Stimulated activated CD8-positive, alpha-beta memory T cell treated with anti-CD3 and anti-CD28 coated beads, Interleukin-2, amount 100 ng/mL, for 48 hours (primary cell): ENCODE measurements at regions not wholly inside any gene's neighbourhood (a gene's known extent, or its start where the extent isn't known, plus 50 kb on each side); places are given as distances from the start of the nearest gene placed in this dataset.
"Not testable (repeated sequence)": the region's sequence is repeated elsewhere in the genome, so short reads cannot be mapped to it uniquely, and the experiment has no call there.

Source experiments
- DNase-seq, 2 donors: peaks; one replicate each; pipeline ENCODE4 v3.0.0-alpha.2; 2020; ENCODE audit warnings: low read depth in 2 of 2

DNA sequence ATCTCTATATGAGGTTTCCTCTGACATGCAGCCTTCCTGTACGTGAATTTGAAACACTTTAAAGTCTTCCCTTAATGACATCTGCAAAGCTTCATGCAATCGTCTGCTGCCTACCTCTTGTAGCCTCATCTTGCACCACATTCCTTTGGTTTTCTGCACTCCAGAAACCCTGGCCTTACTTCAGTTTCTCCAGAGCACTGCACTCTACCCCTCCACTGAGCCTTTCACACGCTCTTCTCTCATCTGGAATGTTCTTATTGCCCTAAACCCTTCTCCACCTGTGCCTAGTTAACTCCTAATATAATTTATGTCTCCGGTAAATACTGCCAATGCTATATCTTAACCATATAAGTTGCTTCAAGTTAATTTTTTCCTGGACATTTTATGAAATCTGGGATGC lies 168.8 kb upstream of the SLC27A6 start:
- no peak for DNase-seq

DNA sequence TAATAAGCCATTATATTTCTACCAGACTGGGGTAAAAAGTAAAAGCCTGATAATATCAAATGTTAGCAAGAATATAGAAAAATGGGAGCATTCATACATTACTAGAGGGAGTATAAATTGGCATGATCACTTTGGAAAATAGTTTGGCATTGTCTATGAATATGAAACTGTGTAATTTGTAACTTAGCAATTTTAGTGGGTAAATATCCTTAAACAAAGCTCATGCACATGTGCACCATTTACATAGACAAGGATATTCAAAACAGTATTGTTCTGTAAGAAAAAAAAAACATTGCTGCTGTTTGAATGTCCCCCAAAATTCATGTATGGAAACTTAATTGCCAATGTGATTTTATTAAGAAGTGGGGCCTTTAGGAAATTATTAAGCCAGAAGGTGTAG lies 166.4 kb upstream of the SLC27A6 start:
- no peak for DNase-seq

DNA sequence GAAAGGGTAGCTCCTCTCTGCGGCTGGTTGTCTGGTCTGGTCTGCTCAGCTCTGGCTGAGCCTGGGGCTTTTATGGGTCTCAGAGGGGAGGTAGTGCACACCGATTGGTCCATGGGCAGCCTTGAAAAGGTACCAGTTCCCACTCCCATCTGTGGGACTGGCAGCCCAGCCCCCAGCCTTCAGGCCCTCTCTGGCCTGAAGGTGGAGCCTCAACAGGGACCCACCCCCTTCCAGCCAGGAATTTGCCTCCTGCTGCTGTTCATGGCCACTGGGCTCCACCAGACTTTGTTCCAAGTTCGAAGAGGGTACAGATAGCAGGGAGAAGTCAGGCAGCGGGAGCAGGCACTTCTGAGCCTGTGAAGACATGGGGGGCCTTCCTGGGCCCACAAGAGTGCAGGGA lies 165.3 kb upstream of the SLC27A6 start:
- no peak for DNase-seq

DNA sequence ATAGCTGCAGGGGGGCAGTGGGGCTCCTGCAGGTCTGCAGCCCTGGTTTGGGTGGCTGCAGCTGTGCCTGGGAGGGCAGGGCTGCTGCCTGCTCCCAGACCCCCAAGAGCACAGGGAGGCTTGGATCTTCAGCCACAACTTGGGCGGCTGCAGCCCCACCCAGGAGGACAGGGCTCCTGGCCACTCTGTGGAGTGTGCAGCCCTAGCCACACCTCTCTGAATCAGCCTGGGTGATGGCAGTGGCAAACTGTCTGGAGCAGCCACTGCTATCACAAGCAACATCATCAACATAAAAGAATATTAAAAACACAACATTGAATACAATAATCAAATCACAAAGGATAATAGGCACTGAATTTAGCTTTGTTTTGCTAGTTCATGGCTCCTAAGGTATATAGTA lies 164.9 kb upstream of the SLC27A6 start:
- no peak for DNase-seq

DNA sequence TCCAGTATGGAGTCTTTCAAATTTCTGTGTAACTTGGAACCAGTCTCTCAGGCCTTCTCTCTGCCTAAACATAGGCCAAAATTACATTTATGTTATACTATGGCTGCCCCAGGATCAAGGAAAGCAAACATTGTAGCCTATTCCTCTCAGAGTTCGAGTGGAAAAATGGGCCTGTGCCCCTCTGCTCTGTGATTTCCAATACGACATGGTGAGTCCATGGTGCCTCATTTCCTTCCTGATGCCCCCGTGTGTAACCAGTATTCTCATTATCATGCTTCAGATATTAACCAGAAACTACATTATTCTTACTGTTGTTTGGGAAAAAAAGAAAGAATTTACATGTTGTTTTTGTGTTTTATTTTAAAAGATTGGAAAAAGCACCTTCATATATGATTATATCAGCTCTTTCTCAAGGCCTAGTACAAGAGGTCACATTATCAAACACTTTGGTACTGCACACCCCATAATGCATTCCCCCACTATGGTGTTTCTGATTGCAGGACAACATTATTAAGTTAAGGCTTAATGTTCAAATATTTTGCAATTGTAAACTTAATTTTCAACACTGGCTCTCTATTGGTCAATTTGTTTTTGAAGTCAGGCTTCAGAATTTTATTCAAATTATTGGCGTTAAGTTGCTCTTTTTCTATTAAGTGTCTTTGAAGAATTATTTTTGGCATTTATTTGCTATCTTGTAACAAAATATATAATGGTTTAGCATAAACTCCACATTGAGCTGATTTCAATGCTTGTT lies 151.8 kb upstream of the SLC27A6 start:
- DNase-seq, result no peak

DNA sequence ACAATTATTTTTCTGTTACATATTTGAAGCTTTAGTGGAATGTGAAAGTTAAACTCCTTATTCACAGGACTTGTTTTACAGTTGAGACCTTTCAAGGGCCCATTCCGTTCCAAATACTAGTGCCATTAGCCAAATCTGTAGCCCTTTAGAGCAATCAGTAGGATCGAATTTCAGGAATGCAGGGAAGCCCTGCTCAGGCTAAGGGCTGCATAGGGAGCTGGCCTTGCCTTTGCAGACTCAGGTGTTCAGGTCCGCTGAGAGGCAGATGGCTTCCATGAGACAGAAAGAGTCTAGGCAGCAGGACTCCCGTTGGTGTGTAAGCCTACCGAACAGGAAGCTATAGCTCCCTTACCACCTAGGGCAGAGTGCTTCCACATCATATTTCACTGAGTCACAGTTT lies 150.1 kb upstream of the SLC27A6 start:
- DNase-seq, result no peak

DNA sequence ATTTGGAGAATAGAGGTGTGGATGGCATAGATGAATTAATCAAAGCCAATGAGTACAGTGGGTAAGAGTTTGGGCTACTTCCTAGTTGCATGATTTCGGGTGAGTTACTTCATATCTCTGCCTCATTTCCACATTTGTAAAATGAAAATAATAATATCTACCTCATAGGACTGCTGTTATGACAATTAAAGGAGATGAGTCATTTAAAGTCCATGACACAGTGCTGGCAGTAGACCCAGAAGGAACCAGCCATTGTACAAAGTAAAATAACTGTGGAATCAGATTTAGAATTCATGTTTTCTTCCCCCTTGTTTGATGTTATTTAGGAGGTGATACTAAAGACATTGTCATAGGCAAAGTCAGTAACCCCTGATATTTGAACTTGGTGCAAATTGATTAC lies 139.5 kb upstream of the SLC27A6 start:
- DNase-seq, result no peak

DNA sequence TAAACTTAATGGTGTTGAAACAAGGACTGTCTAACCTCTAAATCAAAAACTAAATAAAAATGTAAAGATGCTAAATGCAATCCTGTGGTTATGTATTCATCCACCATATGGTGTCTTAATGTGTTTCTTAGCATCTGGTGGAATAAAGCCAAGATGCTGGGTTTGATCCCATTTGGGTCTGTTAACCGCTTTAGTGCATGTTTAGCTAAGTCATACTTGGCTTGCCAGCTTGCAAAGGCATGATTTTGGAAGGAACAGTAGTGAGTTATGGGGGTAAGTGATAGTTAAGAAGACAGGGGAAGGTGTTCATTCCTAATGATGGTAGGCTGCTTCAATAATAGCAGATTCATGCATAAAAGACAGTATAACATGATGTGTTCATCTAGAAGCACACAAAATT lies 139.0 kb upstream of the SLC27A6 start:
- no peak for DNase-seq

DNA sequence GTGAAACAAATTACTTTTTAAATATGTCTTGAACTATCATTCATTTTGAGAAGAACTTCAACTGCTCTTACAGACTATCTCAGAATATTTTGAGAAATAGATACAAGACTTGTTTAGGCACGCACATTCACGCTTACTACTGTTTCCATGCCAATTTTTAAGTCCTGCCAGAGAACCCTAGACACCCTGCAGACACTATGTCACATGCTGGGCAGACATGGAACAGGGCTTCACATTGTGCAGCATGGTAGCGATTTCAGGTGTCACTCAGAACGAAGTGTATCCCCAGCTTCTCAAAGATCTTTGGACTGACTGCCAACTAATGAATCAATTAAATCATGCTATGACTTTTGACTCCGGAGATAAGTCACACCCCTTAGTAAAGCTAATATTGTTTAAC lies 128.7 kb upstream of the SLC27A6 start:
- no peak for DNase-seq

DNA sequence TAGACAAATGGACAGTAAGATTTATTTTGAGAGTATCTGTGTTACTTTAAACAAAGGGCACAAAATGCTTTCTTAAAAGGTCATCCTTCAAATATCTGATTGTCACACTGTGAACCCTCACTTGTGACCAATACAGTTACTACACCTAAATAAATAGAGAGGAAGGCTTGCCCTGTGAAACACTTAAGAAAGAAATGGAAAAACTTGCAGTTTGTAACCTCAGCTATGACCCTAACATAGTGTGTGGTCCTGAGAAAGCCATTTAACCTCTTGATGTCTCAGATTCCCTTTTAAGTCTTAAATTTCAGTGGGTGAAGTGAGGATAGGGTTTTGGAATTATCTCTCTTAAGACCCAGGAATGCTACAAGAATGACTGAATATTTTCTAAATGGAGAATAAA lies 126.7 kb upstream of the SLC27A6 start:
- no peak for DNase-seq

DNA sequence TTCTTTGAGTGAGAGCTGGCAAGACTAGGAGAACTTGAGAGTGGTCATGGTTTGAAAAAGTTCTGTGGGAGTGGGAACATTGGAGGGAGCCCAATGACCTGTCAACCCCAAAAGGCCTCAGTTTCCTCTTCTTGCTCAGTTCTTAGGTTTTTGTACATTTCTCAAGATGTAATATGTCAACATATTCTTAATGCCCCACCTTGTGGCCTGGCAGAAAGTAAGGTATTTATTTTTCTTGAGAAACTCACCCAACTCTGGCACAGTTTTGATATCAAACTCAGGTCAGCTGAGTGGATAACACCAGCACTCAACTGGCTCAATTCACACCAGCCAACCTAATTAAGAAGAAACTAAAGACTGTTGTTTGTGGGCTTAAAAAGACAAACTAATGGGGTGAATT lies 123.0 kb upstream of the SLC27A6 start:
- no peak for DNase-seq

DNA sequence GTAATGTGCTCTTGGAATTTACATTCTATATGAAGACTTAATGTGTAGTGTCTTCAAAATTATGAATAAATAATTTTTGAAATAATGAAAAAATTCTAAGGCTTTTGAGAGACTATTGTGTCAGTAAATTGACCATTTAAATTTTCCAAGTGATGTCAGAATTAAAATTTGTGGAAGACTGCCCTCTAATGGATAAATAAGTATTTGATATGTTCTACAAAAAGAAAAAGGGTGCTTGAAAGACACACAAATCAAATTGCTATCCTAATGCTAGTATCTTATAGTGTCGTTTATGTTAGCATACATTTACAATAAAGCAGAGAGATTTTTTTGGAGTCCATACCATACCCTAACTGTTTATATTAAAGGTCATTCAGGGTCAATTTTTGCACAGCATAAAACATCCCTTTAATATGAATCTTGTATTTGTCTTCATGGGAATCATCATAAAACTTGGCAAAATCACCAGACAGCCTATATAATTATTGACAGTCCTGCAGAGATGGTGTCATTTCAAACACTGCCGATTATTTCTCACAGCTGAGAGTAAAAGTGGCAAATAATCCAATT lies 120.8 kb upstream of the SLC27A6 start:
- DNase-seq, result no peak

DNA sequence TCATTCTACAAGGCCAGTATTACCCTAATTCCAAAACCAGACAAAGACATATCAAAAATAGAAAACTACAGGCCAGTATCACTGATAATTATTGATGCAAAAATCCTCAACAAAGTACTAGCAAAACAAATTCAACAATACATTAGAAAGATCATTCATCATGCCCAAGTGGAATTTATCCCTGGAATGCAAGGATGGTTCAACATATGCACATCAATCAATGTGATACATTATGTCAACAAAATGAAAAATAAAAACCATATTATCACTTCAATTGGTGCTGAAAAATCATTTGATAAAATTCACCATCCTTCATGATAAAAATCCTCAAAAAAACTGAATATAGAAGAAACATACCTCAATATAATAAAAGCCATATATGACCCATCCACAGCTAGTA lies 115.2 kb upstream of the SLC27A6 start:
- no peak for DNase-seq

DNA sequence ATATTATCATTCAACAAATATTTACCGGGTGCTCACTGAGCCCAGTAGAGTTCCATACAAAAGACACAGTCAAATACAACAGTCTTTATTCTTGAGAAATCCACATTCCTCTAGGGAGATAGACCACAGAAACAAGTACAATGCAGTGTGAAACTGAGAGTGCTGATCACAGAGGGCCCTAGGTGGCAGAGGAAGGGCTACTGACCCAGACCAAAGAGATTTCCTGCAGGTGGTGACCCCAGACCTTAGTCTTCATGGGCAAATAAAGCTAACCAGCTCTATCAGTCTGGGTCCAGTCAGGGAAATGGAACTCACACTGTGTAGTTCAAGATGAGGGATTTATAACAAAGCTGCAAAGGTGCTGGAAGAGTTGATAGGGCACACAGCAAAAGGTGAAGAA lies 110.4 kb upstream of the SLC27A6 start:
- no peak for DNase-seq

DNA sequence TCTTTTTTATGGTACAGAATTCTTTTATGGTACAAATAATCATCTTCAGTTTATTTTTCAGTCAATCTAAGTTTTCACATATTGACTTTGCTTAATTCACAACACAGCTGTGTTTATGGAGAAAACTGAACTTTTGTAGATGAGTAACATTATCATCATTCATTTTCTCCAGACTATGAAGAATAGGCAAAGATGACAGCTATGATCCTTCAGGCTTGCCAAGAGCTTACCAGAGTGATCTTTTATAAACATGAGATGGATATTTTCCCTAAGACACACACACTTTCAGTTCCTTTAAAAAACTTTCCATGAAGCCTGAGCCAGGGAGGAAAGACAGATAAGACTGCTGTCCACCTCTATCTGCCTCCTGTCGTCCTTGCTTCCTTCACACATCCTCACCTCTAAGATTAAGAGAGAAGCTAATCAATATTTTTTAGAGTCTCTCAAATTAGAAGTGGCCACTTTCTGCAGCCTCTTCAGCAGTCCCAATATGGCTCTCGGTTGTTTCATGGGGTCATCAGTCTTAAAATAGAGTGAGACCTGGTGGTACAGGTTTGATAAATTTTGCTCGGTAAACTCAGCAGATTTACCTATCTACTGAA lies 108.1 kb upstream of the SLC27A6 start:
- DNase-seq, result no peak

DNA sequence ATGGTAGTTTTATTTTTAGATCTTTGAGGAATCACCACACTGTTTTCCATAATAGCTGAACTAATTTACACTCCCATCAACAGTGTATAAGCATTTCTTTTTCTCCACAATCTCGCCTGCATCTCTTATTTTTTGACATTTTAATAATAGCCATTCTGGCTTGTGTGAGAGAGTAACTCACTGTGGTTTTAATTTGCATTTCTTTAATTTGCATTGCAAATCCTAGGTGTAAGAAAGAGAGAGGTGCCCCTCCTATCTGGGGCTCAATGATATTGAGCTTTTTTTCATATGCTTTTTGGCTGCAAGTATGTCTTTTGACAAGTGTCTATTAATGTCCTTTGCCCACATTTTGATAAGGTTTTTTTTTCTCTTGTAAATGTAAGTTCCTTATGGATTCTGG lies 106.3 kb upstream of the SLC27A6 start:
- no peak for DNase-seq

DNA sequence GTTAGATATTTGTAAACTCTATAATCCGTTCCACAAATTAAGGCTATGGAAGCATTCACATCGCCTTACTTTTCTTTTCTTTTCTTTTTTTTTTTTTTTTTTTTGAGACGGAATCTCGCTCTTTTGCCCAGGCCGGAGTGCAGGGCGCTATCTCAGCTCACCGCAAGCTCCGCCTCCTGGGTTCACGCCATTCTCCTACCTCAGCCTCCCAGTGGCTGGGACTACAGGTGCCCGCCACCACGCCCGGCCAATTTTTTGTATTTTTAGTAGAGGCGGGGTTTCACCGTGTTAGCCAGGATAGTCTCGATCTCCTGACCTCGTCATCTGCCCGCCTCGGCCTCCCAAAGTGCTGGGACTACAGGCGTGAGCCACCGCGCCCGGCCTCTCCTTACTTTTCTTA lies 104.1 kb upstream of the SLC27A6 start:
- not testable (repeated sequence) for DNase-seq

DNA sequence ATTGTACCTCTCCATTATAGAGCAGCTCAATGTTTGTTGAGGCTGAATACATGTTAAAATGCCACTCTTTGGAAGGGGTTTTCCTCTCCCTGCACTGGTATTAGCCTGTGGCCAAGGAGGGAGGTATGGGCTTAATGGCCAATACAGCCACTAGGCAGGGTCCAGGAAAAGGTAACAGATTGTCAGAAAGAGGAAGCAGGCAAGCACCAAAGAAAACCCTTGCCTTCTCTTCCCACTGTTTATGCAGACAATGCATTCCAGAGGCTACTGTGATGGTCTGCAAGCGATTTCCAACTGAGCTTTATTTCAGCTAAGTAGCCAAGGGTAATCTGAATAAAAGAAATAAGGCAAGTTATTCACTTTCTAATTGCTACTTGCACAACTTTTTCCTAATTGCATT lies 95.3 kb upstream of the SLC27A6 start:
- no peak for DNase-seq

DNA sequence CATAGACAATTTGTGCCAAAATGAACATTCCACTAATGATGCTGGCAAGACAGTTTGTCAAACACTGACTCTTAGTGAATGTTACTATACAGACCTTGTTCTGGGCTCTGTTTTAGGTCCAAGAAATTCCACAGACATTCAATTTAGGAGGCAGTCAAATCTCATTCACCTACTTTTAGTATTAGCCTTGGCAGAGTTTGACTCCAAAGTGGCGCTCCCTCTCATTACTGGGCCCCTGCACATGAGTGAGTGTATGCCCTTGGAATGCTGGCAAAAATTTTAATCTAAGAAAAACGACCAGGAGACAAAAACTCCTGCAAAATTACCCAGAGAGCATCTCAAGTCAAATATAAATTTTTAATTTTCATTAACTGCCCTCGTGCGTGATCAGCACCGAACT lies 94.9 kb upstream of the SLC27A6 start:
- no peak for DNase-seq

DNA sequence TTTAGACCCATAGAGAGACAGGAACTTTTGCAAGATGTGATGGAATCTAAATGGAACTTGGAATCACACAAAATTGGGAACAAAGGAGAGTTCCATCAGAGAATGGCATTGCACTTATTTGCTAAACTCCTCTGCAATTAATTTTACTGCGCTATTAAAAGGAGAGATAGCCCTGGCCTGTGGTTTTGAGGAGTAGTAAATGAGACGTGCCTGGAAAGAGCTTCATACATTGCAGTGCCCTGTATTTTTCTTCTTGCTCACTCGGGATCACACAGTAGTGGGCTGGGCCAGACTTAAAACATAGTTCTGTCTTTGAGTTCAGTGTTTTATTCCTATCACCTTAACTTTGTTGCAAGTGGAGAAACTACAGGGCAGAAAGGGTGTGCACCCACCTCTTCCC lies 94.4 kb upstream of the SLC27A6 start:
- DNase-seq, result no peak

DNA sequence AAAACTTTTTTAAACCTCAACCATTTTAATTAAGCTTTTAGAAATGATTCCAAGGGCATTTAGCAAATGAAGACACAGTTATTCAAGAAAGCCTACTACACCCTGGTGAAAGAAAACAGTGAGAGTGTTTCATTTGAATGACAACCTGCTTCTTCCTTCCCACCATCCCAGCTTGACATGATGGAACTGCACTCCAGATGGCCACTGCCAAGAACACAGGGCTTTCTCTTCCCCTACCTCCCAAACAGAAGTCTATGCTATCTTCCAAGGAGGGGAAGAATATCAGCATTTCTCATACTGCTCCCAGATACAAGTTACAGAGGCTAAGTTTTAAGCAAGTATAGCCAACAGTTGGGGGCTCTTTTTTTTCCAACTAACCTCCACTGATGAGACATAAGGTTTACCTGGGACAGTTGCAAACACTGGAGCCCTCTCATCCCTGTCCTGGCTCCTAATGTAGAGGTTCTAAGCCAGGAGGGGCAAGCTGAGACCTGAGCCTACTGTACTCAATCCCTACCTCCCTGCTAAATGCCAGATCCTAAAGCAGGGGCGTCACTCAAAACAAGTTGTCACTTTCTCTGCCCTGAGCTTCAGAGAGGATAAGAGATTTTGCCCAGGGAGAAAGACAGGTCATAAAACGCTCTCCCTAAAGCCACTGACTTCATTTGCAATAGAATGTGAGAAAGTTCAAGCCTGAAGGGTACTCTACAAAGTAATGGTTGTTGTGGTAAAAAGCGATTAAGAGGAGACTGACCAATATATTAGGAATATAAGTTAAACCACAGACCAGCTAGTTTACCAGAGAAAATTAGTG lies 88.5 kb upstream of the SLC27A6 start:
- no peak for DNase-seq

DNA sequence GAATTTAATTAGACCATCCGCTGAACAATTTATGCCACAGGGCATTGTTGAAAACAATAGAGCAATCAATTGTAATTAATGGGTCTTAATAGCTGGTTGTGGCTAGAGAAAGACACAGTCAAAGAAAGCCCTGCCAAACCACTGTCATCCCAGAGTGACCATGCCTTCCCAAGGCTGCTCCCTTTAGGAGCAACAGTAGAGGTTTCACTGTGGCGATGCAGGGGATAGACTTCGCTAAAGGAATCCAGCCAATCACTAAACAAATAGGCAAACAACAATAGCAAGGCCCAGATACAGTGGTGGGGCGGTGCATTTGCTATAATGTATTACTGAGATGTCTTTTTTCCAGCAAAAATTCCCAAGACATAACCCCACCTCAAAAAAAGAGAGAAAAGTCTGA lies 87.8 kb upstream of the SLC27A6 start:
- DNase-seq, result no peak

DNA sequence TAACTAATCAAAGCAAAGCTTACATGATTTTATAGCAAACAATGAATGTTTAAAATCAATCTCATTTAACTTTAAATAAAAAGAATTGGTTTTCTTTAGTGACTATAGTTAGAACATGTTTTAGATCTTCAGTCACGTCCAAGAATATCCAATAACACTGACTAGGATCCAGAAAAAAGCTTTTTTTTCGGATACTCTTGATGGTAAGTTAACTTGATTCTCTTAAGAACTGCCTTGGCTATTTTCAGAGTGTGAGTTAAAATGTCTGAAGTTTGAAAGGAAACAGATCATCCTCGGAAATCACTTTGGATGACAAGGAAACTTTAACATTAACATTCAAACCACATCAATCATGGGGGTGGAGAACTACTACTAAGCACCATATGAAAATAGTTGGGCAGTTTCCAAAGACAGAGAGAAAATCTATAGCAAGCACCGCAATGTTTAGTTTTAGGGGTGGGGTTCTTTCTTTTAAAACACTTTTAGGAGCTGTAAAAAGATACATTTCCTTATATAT lies 83.7 kb upstream of the SLC27A6 start:
- no peak for DNase-seq
